ENCODE measurements at regions not wholly inside any gene's neighbourhood (a gene's known extent, or its start where the extent isn't known, plus 50 kb on each side); places are given as distances from the start of the nearest gene placed in this dataset.

GRCh38 chr6:20292905-20293304 is 80.6 kb upstream of the MBOAT1 start:
- Mint-ChIP-seq H3K4me3 (no peak overlapping the region), H3K9me3 (no peaks in the 10 kb centered on the region), H3K27me3 (ENCODE audit: low read depth) (peaks cover 3% of the 10 kb centered on the region), H3K27ac (no peak overlapping the region), H3K4me1 (ENCODE audit: low read depth) (peaks cover 32% of the 10 kb centered on the region), H3K36me3 (ENCODE audit: low read depth) (no peaks in the 10 kb centered on the region)
- no peak for DNase-seq (ENCODE audit: low spot score)

GRCh38 chr6:20301256-20301655 is 89.0 kb upstream of the MBOAT1 start:
- H3K9me3 Mint-ChIP-seq = no peaks in the 10 kb centered on the region
- no peak for DNase-seq (ENCODE audit: low spot score)
- peaks cover 10% of the 10 kb centered on the region for H3K27me3 Mint-ChIP-seq (ENCODE audit: low read depth)
- peaks cover 4% of the 10 kb centered on the region for H3K4me1 Mint-ChIP-seq (ENCODE audit: low read depth)
- no peaks in the 10 kb centered on the region for H3K36me3 Mint-ChIP-seq (ENCODE audit: low read depth)
- no peak overlapping the region for H3K4me3 Mint-ChIP-seq
- no peak overlapping the region for H3K27ac Mint-ChIP-seq

GRCh38 chr6:20302168-20302567 is 89.9 kb upstream of the MBOAT1 start:
- H3K4me3 Mint-ChIP-seq = no peak overlapping the region
- H3K4me1 Mint-ChIP-seq (ENCODE audit: low read depth) = no peaks in the 10 kb centered on the region

GRCh38 chr6:20302702-20303251 is 90.5 kb upstream of the MBOAT1 start:
- no peaks in the 10 kb centered on the region for H3K36me3 Mint-ChIP-seq (ENCODE audit: low read depth)
- no peak for DNase-seq (ENCODE audit: low spot score)
- peaks cover 10% of the 10 kb centered on the region for H3K27me3 Mint-ChIP-seq (ENCODE audit: low read depth)
- no peak overlapping the region for H3K27ac Mint-ChIP-seq
- H3K9me3 Mint-ChIP-seq = no peaks in the 10 kb centered on the region
- no peak overlapping the region for H3K4me3 Mint-ChIP-seq
- no peaks in the 10 kb centered on the region for H3K4me1 Mint-ChIP-seq (ENCODE audit: low read depth)

More at GRCh38 chr6:20302168-20302567, 89.9 kb upstream of the MBOAT1 start:
- no peaks in the 10 kb centered on the region for H3K9me3 Mint-ChIP-seq
- H3K27ac Mint-ChIP-seq = no peak overlapping the region
- no peaks in the 10 kb centered on the region for H3K36me3 Mint-ChIP-seq (ENCODE audit: low read depth)
- peaks cover 10% of the 10 kb centered on the region for H3K27me3 Mint-ChIP-seq (ENCODE audit: low read depth)
- DNase-seq (ENCODE audit: low spot score) = no peak

GRCh38 chr6:20306491-20306890 is 94.2 kb upstream of the MBOAT1 start:
- peaks cover 22% of the 10 kb centered on the region for H3K27me3 Mint-ChIP-seq (ENCODE audit: low read depth)
- peaks cover 8% of the 10 kb centered on the region for H3K9me3 Mint-ChIP-seq
- H3K36me3 Mint-ChIP-seq (ENCODE audit: low read depth) = no peaks in the 10 kb centered on the region
- no peaks in the 10 kb centered on the region for H3K4me1 Mint-ChIP-seq (ENCODE audit: low read depth)
- no peak overlapping the region for H3K4me3 Mint-ChIP-seq
- no peak for DNase-seq (ENCODE audit: low spot score)
- no peak overlapping the region for H3K27ac Mint-ChIP-seq

GRCh38 chr6:20309186-20309585 is 92.5 kb upstream of the E2F3 start:
- Mint-ChIP-seq H3K36me3 (ENCODE audit: low read depth) (no peaks in the 10 kb centered on the region), H3K27ac (no peak overlapping the region), H3K9me3 (peaks cover 8% of the 10 kb centered on the region)

GRCh38 chr6:20310185-20310584 is 91.5 kb upstream of the E2F3 start:
- no peak for DNase-seq (ENCODE audit: low spot score)
- H3K4me1 Mint-ChIP-seq (ENCODE audit: low read depth) = peaks cover 11% of the 10 kb centered on the region
- no peak overlapping the region for H3K4me3 Mint-ChIP-seq
- no peak overlapping the region for H3K27ac Mint-ChIP-seq
- H3K9me3 Mint-ChIP-seq = peaks cover 8% of the 10 kb centered on the region
- no peaks in the 10 kb centered on the region for H3K36me3 Mint-ChIP-seq (ENCODE audit: low read depth)
- peaks cover 23% of the 10 kb centered on the region for H3K27me3 Mint-ChIP-seq (ENCODE audit: low read depth)

More at GRCh38 chr6:20309186-20309585, 92.5 kb upstream of the E2F3 start:
- H3K4me1 Mint-ChIP-seq (ENCODE audit: low read depth) = peaks cover 11% of the 10 kb centered on the region
- DNase-seq (ENCODE audit: low spot score) = no peak
- H3K4me3 Mint-ChIP-seq = no peak overlapping the region
- peaks cover 24% of the 10 kb centered on the region for H3K27me3 Mint-ChIP-seq (ENCODE audit: low read depth)

- peaks cover 11% of the 10 kb centered on the region for H3K4me1 Mint-ChIP-seq (ENCODE audit: low read depth)
- peaks cover 8% of the 10 kb centered on the region for H3K9me3 Mint-ChIP-seq
- peaks cover 26% of the 10 kb centered on the region for H3K27me3 Mint-ChIP-seq (ENCODE audit: low read depth)
- H3K36me3 Mint-ChIP-seq (ENCODE audit: low read depth) = no peaks in the 10 kb centered on the region
- no peak overlapping the region for H3K27ac Mint-ChIP-seq
- DNase-seq (ENCODE audit: low spot score) = no peak
- H3K4me3 Mint-ChIP-seq = no peak overlapping the region
These were observed 89.1 kb upstream of the E2F3 start for GRCh38 chr6:20312606-20313005.

- no peak overlapping the region for H3K27ac Mint-ChIP-seq
These were observed 88.6 kb upstream of the E2F3 start for GRCh38 chr6:20313051-20313450.

GRCh38 chr6:20313960-20314530 is 87.6 kb upstream of the E2F3 start:
- H3K4me3 Mint-ChIP-seq = no peak overlapping the region
- H3K36me3 Mint-ChIP-seq (ENCODE audit: low read depth) = peaks cover 5% of the 10 kb centered on the region
- peaks cover 13% of the 10 kb centered on the region for H3K9me3 Mint-ChIP-seq
- peaks cover 22% of the 10 kb centered on the region for H3K27me3 Mint-ChIP-seq (ENCODE audit: low read depth)
- no peak for DNase-seq (ENCODE audit: low spot score)
- H3K4me1 Mint-ChIP-seq (ENCODE audit: low read depth) = peaks cover 11% of the 10 kb centered on the region
- H3K27ac Mint-ChIP-seq = no peak overlapping the region

More at GRCh38 chr6:20313051-20313450, 88.6 kb upstream of the E2F3 start:
- no peak for DNase-seq (ENCODE audit: low spot score)
- H3K9me3 Mint-ChIP-seq = peaks cover 8% of the 10 kb centered on the region
- H3K36me3 Mint-ChIP-seq (ENCODE audit: low read depth) = peaks cover under 1% of the 10 kb centered on the region
- H3K4me1 Mint-ChIP-seq (ENCODE audit: low read depth) = peaks cover 11% of the 10 kb centered on the region
- no peak overlapping the region for H3K4me3 Mint-ChIP-seq
- H3K27me3 Mint-ChIP-seq (ENCODE audit: low read depth) = peaks cover 26% of the 10 kb centered on the region

- H3K4me3 Mint-ChIP-seq = no peak overlapping the region
- peaks cover 19% of the 10 kb centered on the region for H3K4me1 Mint-ChIP-seq (ENCODE audit: low read depth)
- no peak for DNase-seq (ENCODE audit: low spot score)
- peaks cover 12% of the 10 kb centered on the region for H3K36me3 Mint-ChIP-seq (ENCODE audit: low read depth)
- peaks cover 21% of the 10 kb centered on the region for H3K27me3 Mint-ChIP-seq (ENCODE audit: low read depth)
- H3K9me3 Mint-ChIP-seq = peaks cover 16% of the 10 kb centered on the region
- no peak overlapping the region for H3K27ac Mint-ChIP-seq
These were observed 86.5 kb upstream of the E2F3 start for GRCh38 chr6:20314866-20315845.

- H3K36me3 Mint-ChIP-seq (ENCODE audit: low read depth) = peaks cover 15% of the 10 kb centered on the region
- H3K9me3 Mint-ChIP-seq = peaks cover 16% of the 10 kb centered on the region
- no peak overlapping the region for H3K4me3 Mint-ChIP-seq
- H3K27me3 Mint-ChIP-seq (ENCODE audit: low read depth) = peaks cover 15% of the 10 kb centered on the region
- no peak overlapping the region for H3K27ac Mint-ChIP-seq
- H3K4me1 Mint-ChIP-seq (ENCODE audit: low read depth) = peaks cover 25% of the 10 kb centered on the region
- no peak for DNase-seq (ENCODE audit: low spot score)
These were observed 84.2 kb upstream of the E2F3 start for GRCh38 chr6:20317430-20317829.

GRCh38 chr6:20318851-20319387 is 82.8 kb upstream of the E2F3 start:
- Mint-ChIP-seq H3K9me3 (peaks cover 16% of the 10 kb centered on the region), H3K27me3 (ENCODE audit: low read depth) (peaks cover 7% of the 10 kb centered on the region), H3K4me3 (peak overlapping the region; percentile 91), H3K36me3 (ENCODE audit: low read depth) (peaks cover 15% of the 10 kb centered on the region), H3K27ac (peak overlapping the region; percentile 99), H3K4me1 (ENCODE audit: low read depth) (peaks cover 15% of the 10 kb centered on the region)
- DNase-seq (ENCODE audit: low spot score) = no peak
